ENCODE measurements at regions not wholly inside any gene's neighbourhood (a gene's known extent, or its start where the extent isn't known, plus 50 kb on each side); places are given as distances from the start of the nearest gene placed in this dataset.

DNA sequence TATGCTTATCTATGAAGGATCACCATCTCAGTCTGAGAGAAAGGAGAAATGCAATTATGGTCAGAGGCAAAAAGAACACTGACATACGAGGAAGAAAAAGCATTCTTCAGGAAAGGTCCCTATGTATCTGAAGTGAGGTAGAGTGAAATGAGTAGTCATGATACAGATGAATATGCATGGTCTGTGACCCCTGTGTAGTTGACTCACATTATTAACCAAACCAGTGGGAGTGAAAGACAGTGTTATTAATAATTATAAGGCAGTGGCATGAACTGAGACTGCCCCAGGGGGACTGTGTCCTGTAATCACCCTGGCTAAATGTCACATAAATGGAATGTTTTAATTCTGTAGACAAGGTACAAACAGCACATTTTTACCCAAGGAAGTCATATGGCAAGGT lies 1320.2 kb upstream of the PCDH9 start:
- TF ChIP-seq POLR2A (IDR thresholded peaks at IDR 0.05) (no peak), POLR2AphosphoS5 (IDR thresholded peaks at IDR 0.05) (no peak)
- TF ChIP-seq, protein P1, sequence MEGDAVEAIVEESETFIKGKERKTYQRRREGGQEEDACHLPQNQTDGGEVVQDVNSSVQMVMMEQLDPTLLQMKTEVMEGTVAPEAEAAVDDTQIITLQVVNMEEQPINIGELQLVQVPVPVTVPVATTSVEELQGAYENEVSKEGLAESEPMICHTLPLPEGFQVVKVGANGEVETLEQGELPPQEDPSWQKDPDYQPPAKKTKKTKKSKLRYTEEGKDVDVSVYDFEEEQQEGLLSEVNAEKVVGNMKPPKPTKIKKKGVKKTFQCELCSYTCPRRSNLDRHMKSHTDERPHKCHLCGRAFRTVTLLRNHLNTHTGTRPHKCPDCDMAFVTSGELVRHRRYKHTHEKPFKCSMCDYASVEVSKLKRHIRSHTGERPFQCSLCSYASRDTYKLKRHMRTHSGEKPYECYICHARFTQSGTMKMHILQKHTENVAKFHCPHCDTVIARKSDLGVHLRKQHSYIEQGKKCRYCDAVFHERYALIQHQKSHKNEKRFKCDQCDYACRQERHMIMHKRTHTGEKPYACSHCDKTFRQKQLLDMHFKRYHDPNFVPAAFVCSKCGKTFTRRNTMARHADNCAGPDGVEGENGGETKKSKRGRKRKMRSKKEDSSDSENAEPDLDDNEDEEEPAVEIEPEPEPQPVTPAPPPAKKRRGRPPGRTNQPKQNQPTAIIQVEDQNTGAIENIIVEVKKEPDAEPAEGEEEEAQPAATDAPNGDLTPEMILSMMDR (IDR thresholded peaks at IDR 0.05), result no peak

Measured in upper lobe of left lung (tissue), 4 donors.